Osteoblast (primary cell): ENCODE measurements at regions not wholly inside any gene's neighbourhood (a gene's known extent, or its start where the extent isn't known, plus 50 kb on each side); places are given as distances from the start of the nearest gene placed in this dataset.
A peak's percentile ranks its signal among the peaks of the same experiment; 100 is the strongest.

ENCODE experiments used
- DNase-seq: peaks from one replicate; pipeline ENCODE4 v3.0.0; 2011; ENCODE audit warnings: low spot score, mixed read lengths; ENCODE audit not compliant: insufficient read length; ENCODE audit errors: missing footprints
- H2AFZ ChIP-seq: 2 replicates; pipeline ENCODE4 v1.6.0; 2011; ENCODE audit warnings: mild to moderate bottlenecking, low read length
- H3K27ac ChIP-seq: 2 replicates; pipeline ENCODE4 v1.5.1; 2011; ENCODE audit warnings: mild to moderate bottlenecking, low read depth, low read length, moderate library complexity
- H3K27me3 ChIP-seq: 2 replicates; pipeline ENCODE4 v1.6.0; 2012; ENCODE audit warnings: mild to moderate bottlenecking, control low read depth, inconsistent platforms, low read length, moderate library complexity; ENCODE audit not compliant: insufficient read depth
- H3K36me3 ChIP-seq: 2 replicates; pipeline ENCODE4 v1.5.1; 2011; ENCODE audit warnings: mild to moderate bottlenecking, low read length, control low read depth, moderate library complexity; ENCODE audit not compliant: insufficient read depth
- H3K4me1 ChIP-seq: 2 replicates; pipeline ENCODE4 v1.5.1; 2011; ENCODE audit warnings: mild to moderate bottlenecking, low read length, control low read depth, moderate library complexity; ENCODE audit not compliant: insufficient read depth
- H3K4me2 ChIP-seq: 2 replicates; pipeline ENCODE4 v1.6.0; 2011; ENCODE audit warnings: mild to moderate bottlenecking, low read length; ENCODE audit not compliant: insufficient read depth
- H3K4me3 ChIP-seq: fragments of 200-600 bp; sonication (generic); 3 replicates; pipeline ENCODE4 v1.5.1; 2012; ENCODE audit warnings: mild to moderate bottlenecking, low read length, inconsistent platforms; ENCODE audit not compliant: insufficient read depth
- H3K79me2 ChIP-seq: 2 replicates; pipeline ENCODE4 v1.6.0; 2012; ENCODE audit warnings: mild to moderate bottlenecking, low read length, control low read depth, inconsistent platforms; ENCODE audit not compliant: insufficient read depth
- H3K9me3 ChIP-seq: 2 replicates; pipeline ENCODE4 v1.5.1; 2011; ENCODE audit warnings: low read depth, low read length, control low read depth
- H4K20me1 ChIP-seq: 2 replicates; pipeline ENCODE4 v1.6.0; 2012; ENCODE audit warnings: mild to moderate bottlenecking, low read length, control low read depth; ENCODE audit not compliant: insufficient read depth
- CTCF ChIP-seq: IDR thresholded peaks from 2 replicates; pipeline ENCODE4 v1.5.1; 2011; ENCODE audit warnings: mild to moderate bottlenecking, low read depth, low read length, moderate library complexity; ENCODE audit errors: extremely low read depth

- Histone ChIP-seq H3K79me2 (no peaks in the 10 kb centered on the region), H3K4me3 (no peak overlapping the region), H3K36me3 (no peaks in the 10 kb centered on the region), H3K9me3 (no peaks in the 10 kb centered on the region), H3K27me3 (no peaks in the 10 kb centered on the region), H4K20me1 (no peaks in the 10 kb centered on the region), H3K27ac (peak overlapping the region; percentile 96), H3K4me1 (peaks cover 40% of the 10 kb centered on the region), H3K4me2 (peak overlapping the region; percentile 22), H2AFZ (no peak overlapping the region)
- no peak for TF ChIP-seq CTCF
- DNase-seq: no peak
Measured at GRCh38 chr2:172281648-172282570, 145.5 kb upstream of the ITGA6 start.

GRCh38 chr2:172282944-172283343, 144.4 kb upstream of the ITGA6 start:
- no peaks in the 10 kb centered on the region for H4K20me1 ChIP-seq
- H3K4me3 ChIP-seq: no peak overlapping the region
- no peaks in the 10 kb centered on the region for H3K27me3 ChIP-seq
- H3K9me3 ChIP-seq: no peaks in the 10 kb centered on the region
- H3K79me2 ChIP-seq: no peaks in the 10 kb centered on the region
- peak overlapping the region; percentile 19 for H2AFZ ChIP-seq
- peak overlapping the region; percentile 47 for H3K4me2 ChIP-seq
- peak; percentile 78 for DNase-seq
- TF ChIP-seq CTCF: no peak
- H3K36me3 ChIP-seq: no peaks in the 10 kb centered on the region
- peak overlapping the region; percentile 96 for H3K27ac ChIP-seq
- H3K4me1 ChIP-seq: peaks cover 40% of the 10 kb centered on the region

- peak; percentile 54 for DNase-seq
- H3K79me2 ChIP-seq: no peaks in the 10 kb centered on the region
- H2AFZ ChIP-seq: peak overlapping the region; percentile 19
- H3K9me3 ChIP-seq: no peaks in the 10 kb centered on the region
- no peak for TF ChIP-seq CTCF
- peaks cover 40% of the 10 kb centered on the region for H3K4me1 ChIP-seq
- H3K4me2 ChIP-seq: peak overlapping the region; percentile 47
- H4K20me1 ChIP-seq: no peaks in the 10 kb centered on the region
- H3K27ac ChIP-seq: peak overlapping the region; percentile 96
- no peak overlapping the region for H3K4me3 ChIP-seq
- H3K27me3 ChIP-seq: no peaks in the 10 kb centered on the region
- no peaks in the 10 kb centered on the region for H3K36me3 ChIP-seq
Measured at GRCh38 chr2:172283476-172283875, 143.9 kb upstream of the ITGA6 start.

GRCh38 chr2:172284209-172284608, 143.2 kb upstream of the ITGA6 start:
- no peak for TF ChIP-seq CTCF
- no peaks in the 10 kb centered on the region for H3K36me3 ChIP-seq
- H3K27me3 ChIP-seq: no peaks in the 10 kb centered on the region
- H3K9me3 ChIP-seq: no peaks in the 10 kb centered on the region
- H3K27ac ChIP-seq: peak overlapping the region; percentile 96
- no peaks in the 10 kb centered on the region for H4K20me1 ChIP-seq
- no peak for DNase-seq
- H3K79me2 ChIP-seq: no peaks in the 10 kb centered on the region
- no peak overlapping the region for H2AFZ ChIP-seq
- no peak overlapping the region for H3K4me2 ChIP-seq
- no peak overlapping the region for H3K4me3 ChIP-seq
- H3K4me1 ChIP-seq: peaks cover 40% of the 10 kb centered on the region
